MCF 10A (cell line): ENCODE measurements at regions not wholly inside any gene's neighbourhood (a gene's known extent, or its start where the extent isn't known, plus 50 kb on each side); places are given as distances from the start of the nearest gene placed in this dataset.

Experiments used
- BruUV-seq: library from RNA; stranded (reverse); fragments of 400-500 nt; replicated peaks from 2 replicates; lab custom pipeline; 2021; lab: Mats Ljungman, UMichigan
- CTCF ChIA-PET: fragments of 300-600 bp; sonication (Branson Sonifier 250); formaldehyde crosslinking; extraction: SDS; loops from one replicate; lab custom pipeline; 2021; ENCODE audit warnings: antibody characterized with exemption, inconsistent platforms; lab: Yijun Ruan, JAX
- POLR2A ChIA-PET: fragments of 300-600, 350-650 bp; sonication (Branson Sonifier 250); formaldehyde crosslinking; extraction: SDS; loops from one replicate; lab custom pipeline; 2020; ENCODE audit warnings: antibody characterized with exemption, inconsistent platforms; lab: Yijun Ruan, JAX
- DNase-seq: peaks from one replicate; pipeline ENCODE4 v3.0.0-alpha.2; 2018; ENCODE audit not compliant: unreplicated experiment
- H3K27ac Mint-ChIP-seq: one replicate; pipeline ENCODE4 v1.8.0; 2022; ENCODE audit warnings: mild to moderate bottlenecking, low read depth, mixed read lengths; ENCODE audit not compliant: unreplicated experiment
- H3K27me3 Mint-ChIP-seq: one replicate; pipeline ENCODE4 v1.8.0; 2022; ENCODE audit warnings: mixed read lengths; ENCODE audit not compliant: insufficient read depth, unreplicated experiment
- H3K36me3 Mint-ChIP-seq: one replicate; pipeline ENCODE4 v1.8.0; 2022; ENCODE audit warnings: mild to moderate bottlenecking, moderate library complexity, mixed read lengths; ENCODE audit not compliant: insufficient read depth, unreplicated experiment
- H3K4me1 Mint-ChIP-seq: one replicate; pipeline ENCODE4 v1.8.0; 2022; ENCODE audit warnings: mixed read lengths; ENCODE audit not compliant: insufficient read depth, unreplicated experiment
- H3K4me3 Mint-ChIP-seq: one replicate; pipeline ENCODE4 v1.8.0; 2022; ENCODE audit warnings: mild to moderate bottlenecking, moderate library complexity, mixed read lengths; ENCODE audit not compliant: unreplicated experiment
- H3K9me3 Mint-ChIP-seq: one replicate; pipeline ENCODE4 v1.8.0; 2022; ENCODE audit warnings: mixed read lengths; ENCODE audit not compliant: unreplicated experiment
- CTCF ChIP-seq: fragments of 200-600 bp; IDR thresholded peaks from one replicate; pipeline ENCODE4 v1.8.0; 2022; ENCODE audit warnings: antibody characterized with exemption, mild to moderate bottlenecking; ENCODE audit not compliant: unreplicated experiment
- intact Hi-C: fragments of 100-400 bp; cut with micrococcal nuclease; formaldehyde crosslinking; loops from 2 replicates; pipeline ENCODE4 v1.14.1; 2022

- no peak for TF ChIP-seq CTCF
- H3K9me3 Mint-ChIP-seq, result peaks cover 36% of the 10 kb centered on the region
- intact Hi-C loops, result no loop called here
- ChIA-PET POLR2A (no interaction called here), CTCF (no interaction called here)
- H3K4me1 Mint-ChIP-seq, result no peaks in the 10 kb centered on the region
- no TSS peak for BruUV-seq
- H3K36me3 Mint-ChIP-seq, result no peaks in the 10 kb centered on the region
- no peak for DNase-seq
- no peak overlapping the region for H3K27ac Mint-ChIP-seq
- no peak overlapping the region for H3K4me3 Mint-ChIP-seq
- H3K27me3 Mint-ChIP-seq, result no peaks in the 10 kb centered on the region
Observed at GRCh38 chr12:118682656-118683055, 298.7 kb upstream of the SRRM4 start.

- Mint-ChIP-seq H3K9me3 (peaks cover 50% of the 10 kb centered on the region), H3K4me1 (no peaks in the 10 kb centered on the region), H3K36me3 (no peaks in the 10 kb centered on the region), H3K4me3 (no peak overlapping the region), H3K27me3 (no peaks in the 10 kb centered on the region), H3K27ac (no peak overlapping the region)
- BruUV-seq, result no TSS peak
- ChIA-PET POLR2A (no interaction called here), CTCF (no interaction called here)
- DNase-seq, result no peak
- intact Hi-C loops, result no loop called here
- TF ChIP-seq CTCF, result no peak
Observed at GRCh38 chr12:118685983-118686607, 295.2 kb upstream of the SRRM4 start.

GRCh38 chr12:118689793-118690192 lies 291.5 kb upstream of the SRRM4 start:
- H3K9me3 Mint-ChIP-seq, result peaks cover 30% of the 10 kb centered on the region
- BruUV-seq, result no TSS peak
- no peak for TF ChIP-seq CTCF

GRCh38 chr12:118690506-118690905 lies 290.8 kb upstream of the SRRM4 start:
- TF ChIP-seq CTCF, result no peak
- Mint-ChIP-seq H3K4me3 (no peak overlapping the region), H3K36me3 (no peaks in the 10 kb centered on the region), H3K27me3 (no peaks in the 10 kb centered on the region), H3K4me1 (no peaks in the 10 kb centered on the region), H3K27ac (no peak overlapping the region), H3K9me3 (peaks cover 32% of the 10 kb centered on the region)
- DNase-seq, result no peak
- ChIA-PET CTCF (no interaction called here), POLR2A (no interaction called here)
- no TSS peak for BruUV-seq
- intact Hi-C loops, result no loop called here

More at GRCh38 chr12:118689793-118690192, 291.5 kb upstream of the SRRM4 start:
- ChIA-PET CTCF (no interaction called here), POLR2A (no interaction called here)
- H3K27ac Mint-ChIP-seq, result no peak overlapping the region
- H3K27me3 Mint-ChIP-seq, result no peaks in the 10 kb centered on the region
- no peaks in the 10 kb centered on the region for H3K4me1 Mint-ChIP-seq
- intact Hi-C loops, result no loop called here
- H3K36me3 Mint-ChIP-seq, result no peaks in the 10 kb centered on the region
- no peak for DNase-seq
- no peak overlapping the region for H3K4me3 Mint-ChIP-seq
